Astrocyte (in vitro differentiated cells and primary cell): ENCODE measurements at regions not wholly inside any gene's neighbourhood (a gene's known extent, or its start where the extent isn't known, plus 50 kb on each side); places are given as distances from the start of the nearest gene placed in this dataset.

Experiments
- CTCF ChIP-seq: IDR thresholded peaks from 2 replicates; pipeline ENCODE4 v1.5.1; 2011; ENCODE audit warnings: low read depth, mild to moderate bottlenecking, inconsistent platforms, low read length, moderate library complexity; ENCODE audit not compliant: insufficient read depth
- EZH2 ChIP-seq: IDR thresholded peaks from 2 replicates; pipeline ENCODE4 v1.6.1; 2012; ENCODE audit warnings: mild to moderate bottlenecking, low read length, inconsistent platforms; ENCODE audit not compliant: insufficient read depth

GRCh38 chr11:25667871-25668270, 664.1 kb upstream of the ANO3 start:
- TF ChIP-seq CTCF (no peak), EZH2 (no peak)
